GM18505 (cell line): ENCODE measurements at regions not wholly inside any gene's neighbourhood (a gene's known extent, or its start where the extent isn't known, plus 50 kb on each side); places are given as distances from the start of the nearest gene placed in this dataset.

ENCODE experiments used
- ATAC-seq: cut with Tn5 transposase; IDR thresholded peaks from one replicate; pipeline ENCODE4 v1.9.1; 2021; ENCODE audit not compliant: unreplicated experiment
- POLR2A ChIP-seq: IDR thresholded peaks from 4 replicates; pipeline ENCODE4 v1.6.1; 2011; ENCODE audit warnings: borderline replicate concordance; ENCODE audit not compliant: insufficient read depth, insufficient read length; ENCODE audit errors: extremely low read depth

- ATAC-seq = no peak
- TF ChIP-seq POLR2A = no peak
Measured at GRCh38 chr10:131021969-131022368, 289.6 kb downstream of the TCERG1L start.

GRCh38 chr10:131022369-131022768 lies 289.2 kb downstream of the TCERG1L start:
- no peak for ATAC-seq
- no peak for TF ChIP-seq POLR2A

DNA sequence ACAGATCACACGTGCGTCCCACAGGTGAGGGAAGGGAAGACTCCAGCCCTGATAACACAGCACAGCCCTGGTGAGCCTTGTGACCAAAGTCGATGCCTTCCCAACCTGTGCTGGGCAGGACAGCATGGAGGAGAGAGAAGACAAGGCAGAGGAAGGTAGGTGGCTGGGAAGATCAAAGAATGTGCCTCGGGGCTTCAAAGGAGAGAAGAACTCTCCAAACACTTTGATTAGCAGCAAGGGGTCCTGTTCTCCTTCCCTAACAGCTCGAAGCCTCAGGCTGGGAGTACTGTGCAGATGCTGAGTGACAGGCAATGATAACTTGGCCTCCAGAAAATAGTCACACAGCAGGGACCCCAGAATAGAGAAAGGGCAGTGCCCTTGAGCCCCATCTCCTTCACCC lies 288.5 kb downstream of the TCERG1L start:
- no peak for ATAC-seq
- no peak for TF ChIP-seq POLR2A

- TF ChIP-seq POLR2A = no peak
- no peak for ATAC-seq
Measured at GRCh38 chr10:131024259-131025131, 287.0 kb downstream of the TCERG1L start.

DNA sequence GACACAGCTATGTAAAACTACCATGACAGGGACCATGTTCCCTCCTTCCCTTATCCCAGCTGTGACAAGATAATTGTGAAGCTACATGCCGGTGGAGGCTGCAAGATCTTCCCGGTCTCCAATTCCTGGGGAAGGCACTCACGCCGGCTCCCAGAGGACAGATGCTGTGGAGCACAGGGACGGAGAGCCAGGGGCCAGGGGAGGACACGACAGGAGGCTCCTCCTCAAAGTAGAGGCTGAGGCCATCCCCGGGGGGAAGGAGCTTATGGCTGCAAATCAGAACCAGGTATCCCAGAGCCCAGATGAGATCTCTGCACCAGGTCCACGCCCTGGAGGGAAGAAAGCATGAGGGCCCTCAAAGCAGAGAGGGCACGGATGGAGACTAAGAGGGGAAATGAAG lies 286.2 kb downstream of the TCERG1L start:
- no peak for TF ChIP-seq POLR2A
- no peak for ATAC-seq

GRCh38 chr10:131027256-131027655 lies 284.3 kb downstream of the TCERG1L start:
- TF ChIP-seq POLR2A = no peak
- no peak for ATAC-seq

- no peak for ATAC-seq
Measured at GRCh38 chr10:131031346-131031745, 280.2 kb downstream of the TCERG1L start.

GRCh38 chr10:131032329-131033165 lies 279.0 kb downstream of the TCERG1L start:
- no peak for ATAC-seq
- TF ChIP-seq POLR2A = no peak

More at GRCh38 chr10:131031346-131031745, 280.2 kb downstream of the TCERG1L start:
- TF ChIP-seq POLR2A = no peak

- TF ChIP-seq POLR2A = no peak
- no peak for ATAC-seq
Measured at GRCh38 chr10:131033166-131034085, 278.1 kb downstream of the TCERG1L start.

DNA sequence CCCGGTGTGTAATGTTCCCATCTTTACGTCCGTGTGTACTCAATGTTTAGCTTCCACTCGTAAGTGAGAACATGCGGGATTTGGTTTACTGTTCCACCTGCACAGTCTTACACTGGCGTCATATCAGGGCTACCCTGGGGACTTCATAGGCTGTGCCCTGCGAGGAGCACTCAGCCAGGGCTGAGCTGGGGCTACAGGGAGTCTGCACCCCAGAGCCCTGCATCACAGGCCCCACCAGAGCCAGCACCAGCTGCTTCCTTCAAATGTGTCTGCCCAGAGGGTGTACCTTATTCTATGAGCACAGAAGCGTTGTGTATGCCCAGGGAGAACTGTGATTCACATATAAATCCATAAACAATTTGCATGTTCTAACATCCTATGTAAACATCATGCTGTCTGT lies 277.1 kb downstream of the TCERG1L start:
- no peak for TF ChIP-seq POLR2A
- no peak for ATAC-seq

DNA sequence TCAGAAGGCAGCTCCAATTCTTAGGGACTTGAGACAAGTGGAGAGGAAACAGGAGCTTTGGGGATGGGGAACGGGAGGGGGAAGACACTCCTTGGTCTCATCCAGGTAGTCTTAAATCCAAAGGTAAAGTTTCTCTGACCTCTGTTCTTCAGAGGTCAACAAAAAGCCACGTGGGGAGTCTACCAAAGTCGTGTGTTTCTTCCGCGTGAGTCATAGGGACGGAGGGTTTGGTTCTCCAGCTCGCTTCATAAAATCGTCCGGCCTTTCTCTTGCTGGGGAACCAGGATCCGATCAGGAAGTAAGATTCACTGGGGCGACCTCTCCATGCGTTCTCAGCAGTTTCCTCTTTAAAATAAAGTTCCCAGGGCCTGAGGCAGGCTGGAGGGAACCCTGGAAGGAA lies 275.7 kb downstream of the TCERG1L start:
- no peak for ATAC-seq
- TF ChIP-seq POLR2A = no peak

DNA sequence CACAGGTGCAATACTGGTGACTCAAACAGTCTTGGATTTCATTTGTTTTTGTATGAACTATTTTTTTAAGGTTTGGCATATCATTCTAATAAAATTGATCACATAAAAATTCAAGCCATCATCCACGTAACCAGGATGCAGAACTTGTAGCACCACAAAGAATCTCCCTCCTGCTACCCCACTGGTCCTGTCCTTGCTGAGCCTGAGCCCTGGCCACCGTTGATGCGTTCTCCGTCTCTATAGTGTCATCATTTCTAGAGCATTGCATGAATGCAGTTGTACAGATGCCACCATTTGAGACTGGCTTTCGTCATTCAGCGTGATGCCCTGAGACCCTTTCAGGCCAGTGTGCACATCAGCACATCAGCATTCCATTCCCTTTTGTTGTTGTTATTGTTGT lies 273.5 kb downstream of the TCERG1L start:
- TF ChIP-seq POLR2A = no peak
- no peak for ATAC-seq

DNA sequence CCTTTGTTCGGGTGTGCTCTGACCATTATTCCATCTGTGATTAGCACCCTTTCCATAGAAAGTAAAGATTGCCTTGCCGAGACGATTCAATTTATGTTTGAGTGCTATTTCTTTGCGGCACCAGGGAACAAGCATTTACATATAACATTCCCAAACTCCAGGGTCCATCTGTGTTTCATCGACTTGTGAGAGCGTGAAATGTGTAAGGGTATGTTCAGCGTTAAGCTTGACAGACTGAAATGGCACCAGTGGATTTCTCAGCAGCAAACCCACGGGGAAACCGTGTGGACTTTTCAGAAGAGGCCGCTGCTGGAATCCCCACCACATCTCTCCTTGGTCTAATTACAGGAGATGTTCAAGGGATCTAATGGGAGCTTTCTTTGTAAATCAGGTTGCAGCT lies 270.5 kb downstream of the TCERG1L start:
- no peak for TF ChIP-seq POLR2A
- no peak for ATAC-seq
